GM12878 (cell line): ENCODE measurements at regions not wholly inside any gene's neighbourhood (a gene's known extent, or its start where the extent isn't known, plus 50 kb on each side); places are given as distances from the start of the nearest gene placed in this dataset.

Source experiments
- ATAC-seq: fragments of 200-7000 bp; cut with Tn5 transposase; 3 replicates; pipeline ENCODE4 v1.9.1; 2020; ENCODE audit warnings: mild to moderate bottlenecking, moderate library complexity
- BruUV-seq: library from RNA; stranded (reverse); fragments of 400-500 nt; replicated peaks from 2 replicates; lab custom pipeline; 2021; lab: Mats Ljungman, UMichigan
- CTCF ChIA-PET: fragments of 300-600 bp; sonication (Branson Sonifier 250); formaldehyde crosslinking; extraction: SDS; loops from one replicate; lab custom pipeline; 2021; ENCODE audit warnings: inconsistent platforms; lab: Yijun Ruan, JAX
- POLR2A ChIA-PET: fragments of 350-600 bp; formaldehyde crosslinking; extraction: SDS; loops from one replicate; lab custom pipeline; 2021; ENCODE audit warnings: inconsistent platforms; lab: Charles Lee
- RAD21 ChIA-PET: fragments of 300-600 bp; sonication (Branson Sonifier 250); formaldehyde crosslinking; loops from one replicate; lab custom pipeline; 2023; ENCODE audit warnings: antibody characterized with exemption; ENCODE audit not compliant: unreplicated experiment; lab: Charles Lee
- SMC1A ChIA-PET: fragments of 300-600 bp; sonication (Branson Sonifier 250); formaldehyde crosslinking; loops from one replicate; lab custom pipeline; 2023; ENCODE audit not compliant: unreplicated experiment, uncharacterized antibody; lab: Charles Lee
- DNase-seq: peaks from one replicate; pipeline ENCODE4 v3.0.0-alpha.2; 2011; ENCODE audit warnings: low read depth, low spot score
- FAIRE-seq: peaks from 3 replicates; lab custom pipeline; 2011; peaks lifted over from hg19 to GRCh38; lab: Jason Lieb, UNC
- H2AFZ ChIP-seq: 2 replicates; pipeline ENCODE4 v1.6.0; 2011; ENCODE audit warnings: low read depth, low read length, control low read depth; ENCODE audit not compliant: control insufficient read depth
- H3K27ac ChIP-seq: 2 replicates; pipeline ENCODE4 v1.5.1; 2011; ENCODE audit warnings: control low read depth; ENCODE audit not compliant: control insufficient read depth, insufficient read depth
- H3K27me3 ChIP-seq, 2 experiments: replicated peaks in 1 of 2; 2 replicates each; pipeline versions ENCODE4 v1.6.0 to v1.6.1; 2011; ENCODE audit warnings: low read length in 1 of 2; ENCODE audit not compliant: control insufficient read depth in 2 of 2, insufficient read depth in 2 of 2
- H3K36me3 ChIP-seq, 2 experiments: 2 replicates each; pipeline ENCODE4 v1.5.1; 2011; ENCODE audit warnings: low read length in 1 of 2; ENCODE audit not compliant: control insufficient read depth in 2 of 2, insufficient read depth in 2 of 2
- H3K4me1 ChIP-seq: 2 replicates; pipeline ENCODE4 v1.6.1; 2011; ENCODE audit warnings: mild to moderate bottlenecking, low read length, moderate library complexity, mixed read lengths; ENCODE audit not compliant: control insufficient read depth, insufficient read depth
- H3K4me2 ChIP-seq: 2 replicates; pipeline ENCODE4 v1.6.0; 2011; ENCODE audit warnings: control low read depth; ENCODE audit not compliant: control insufficient read depth, insufficient read depth
- H3K4me3 ChIP-seq: fragments of 200-600 bp; sonication (generic); 2 replicates; pipeline ENCODE4 v1.5.1; 2016
- H3K79me2 ChIP-seq: 2 replicates; pipeline ENCODE4 v1.6.0; 2011; ENCODE audit warnings: low read length; ENCODE audit not compliant: control insufficient read depth, insufficient read depth
- H3K9ac ChIP-seq: 2 replicates; pipeline ENCODE4 v1.8.0; 2011; ENCODE audit warnings: low read length, control low read depth, mixed read lengths; ENCODE audit not compliant: control insufficient read depth, insufficient read depth
- H3K9me3 ChIP-seq: replicated peaks from 3 replicates; pipeline ENCODE4 v1.5.1; 2011; ENCODE audit warnings: mild to moderate bottlenecking, low read length; ENCODE audit not compliant: control insufficient read depth, insufficient read depth
- H4K20me1 ChIP-seq: 2 replicates; pipeline ENCODE4 v1.6.0; 2011; ENCODE audit not compliant: control insufficient read depth, insufficient read depth
- ATF2 ChIP-seq: IDR thresholded peaks from 2 replicates; pipeline ENCODE4 v1.6.1; 2012; ENCODE audit warnings: low read length, inconsistent platforms
- BMI1 ChIP-seq: fragments of 450-650 bp; IDR thresholded peaks from 2 replicates; pipeline ENCODE4 v1.6.1; 2016; ENCODE audit warnings: mild to moderate bottlenecking, moderate library complexity, borderline replicate concordance
- E2F4 ChIP-seq: IDR thresholded peaks from 2 replicates; pipeline ENCODE4 v1.6.1; 2012; ENCODE audit warnings: low read depth, low read length, improper control_type of control experiment
- EP300 ChIP-seq, 2 experiments: fragments of 150-350 bp in 1 of 2; IDR thresholded peaks; 2 replicates each; pipeline ENCODE4 v1.6.1; 2011 to 2012; ENCODE audit warnings: low read depth in 2 of 2, low read length in 2 of 2, borderline replicate concordance in 1 of 2, improper control_type of control experiment in 1 of 2, inconsistent platforms in 1 of 2; ENCODE audit not compliant: control insufficient read depth in 1 of 2
- ETV6 ChIP-seq, 2 experiments: fragments of 450-650 bp in 1 of 2; IDR thresholded peaks in 1 of 2; conservative IDR thresholded peaks in 1 of 2; 2 replicates each; pipeline ENCODE4 v1.6.1; 2014; ENCODE audit warnings: antibody characterized with exemption in 1 of 2, borderline replicate concordance in 1 of 2, low read depth in 1 of 2, mild to moderate bottlenecking in 1 of 2, moderate library complexity in 1 of 2
- HDAC2 ChIP-seq: fragments of 200-600 bp; sonication (generic); IDR thresholded peaks from 2 replicates; pipeline ENCODE4 v1.6.1; 2017
- IKZF1 ChIP-seq: fragments of 450-650 bp; conservative IDR thresholded peaks from 2 replicates; pipeline ENCODE4 v1.6.1; 2017; ENCODE audit warnings: antibody characterized with exemption, mild to moderate bottlenecking
- PAX5 ChIP-seq: IDR thresholded peaks from 2 replicates; pipeline ENCODE4 v1.6.1; 2011; ENCODE audit warnings: low read depth, low read length, borderline replicate concordance
- PAX8 ChIP-seq: fragments of 450-650 bp; IDR thresholded peaks from 2 replicates; pipeline ENCODE4 v1.6.1; 2017; ENCODE audit warnings: mild to moderate bottlenecking, moderate library complexity
- POLR2A ChIP-seq: IDR thresholded peaks from 2 replicates; pipeline ENCODE4 v1.6.1; 2011; ENCODE audit warnings: low read depth, mild to moderate bottlenecking, low read length
- RAD21 ChIP-seq: IDR thresholded peaks from 2 replicates; pipeline ENCODE4 v1.6.1; 2011; ENCODE audit warnings: mild to moderate bottlenecking, low read depth, low read length, moderate library complexity; ENCODE audit not compliant: insufficient read depth
- SMARCA5 ChIP-seq: fragments of 450-650 bp; IDR thresholded peaks from 2 replicates; pipeline ENCODE4 v1.6.1; 2017; ENCODE audit warnings: mild to moderate bottlenecking
- SRF ChIP-seq, 2 experiments: IDR thresholded peaks; 2 replicates each; pipeline ENCODE4 v1.6.1; 2011; ENCODE audit warnings: low read depth in 2 of 2, low read length in 2 of 2, mild to moderate bottlenecking in 1 of 2, moderate library complexity in 1 of 2
- TBL1XR1 ChIP-seq: IDR thresholded peaks from 2 replicates; pipeline ENCODE4 v1.6.1; 2012; ENCODE audit warnings: low read depth, low read length, improper control_type of control experiment
- ZNF687 ChIP-seq: fragments of 450-650 bp; IDR thresholded peaks from 2 replicates; pipeline ENCODE4 v1.6.1; 2017; ENCODE audit warnings: mild to moderate bottlenecking, moderate library complexity
- ZZZ3 ChIP-seq: IDR thresholded peaks from 2 replicates; pipeline ENCODE4 v1.6.1; 2011; ENCODE audit warnings: low read depth; ENCODE audit not compliant: control insufficient read depth, insufficient read length
- WGBS: methylation state at CpG from one replicate; pipeline ENCODE4 v1.1.6; 2016; ENCODE audit warnings: low lambda C conversion rate; ENCODE audit not compliant: insufficient replicate concordance, insufficient coverage; ENCODE audit errors: missing lambda C conversion rate; 5-methylcytosine and 5-hydroxymethylcytosine counted together
- in situ Hi-C: fragments of 300-500 bp; cut with MboI; formaldehyde crosslinking; loops from 9 replicates; pipeline ENCODE4 v1.14.3; 2018; ENCODE audit warnings: mixed read lengths
- intact Hi-C: fragments of 100-400 bp; cut with micrococcal nuclease; formaldehyde crosslinking; loops from one replicate; pipeline ENCODE4 v1.14.2; 2022; ENCODE audit not compliant: unreplicated experiment
- TF ChIP-seq, protein P1 (sequence below): fragments of 450-650 bp; IDR thresholded peaks from 2 replicates; pipeline ENCODE4 v1.6.1; 2017; ENCODE audit warnings: mild to moderate bottlenecking, low read depth, inconsistent platforms; ENCODE audit not compliant: poor library complexity, severe bottlenecking

DNA sequence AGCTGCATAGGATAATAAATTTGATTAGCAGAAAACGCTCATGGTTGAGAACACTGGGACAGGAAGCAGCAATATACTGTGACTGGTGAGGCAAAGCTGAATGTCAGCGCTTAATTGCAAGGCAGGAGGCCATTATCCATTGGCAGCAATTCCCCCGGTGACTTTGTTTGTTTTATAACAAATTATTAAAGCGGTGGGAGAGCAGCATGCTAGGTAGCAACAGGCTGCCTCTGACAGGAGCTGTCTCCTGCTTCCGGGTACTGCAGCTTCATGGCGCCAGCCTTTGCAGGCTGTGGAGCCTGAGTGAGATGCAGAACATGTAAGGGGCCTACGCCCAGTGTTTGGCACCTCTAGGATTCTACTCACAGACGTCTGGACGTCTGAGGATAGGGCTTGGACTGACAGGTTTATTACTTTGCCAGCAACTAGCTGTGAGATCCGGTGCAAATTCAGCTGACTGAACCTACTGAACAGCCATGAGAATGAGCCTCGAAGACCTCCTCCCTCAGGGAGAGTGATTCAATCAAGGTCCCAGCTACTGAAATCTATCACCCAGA is 82.1 kb upstream of the SSTR1 start:
- POLR2A ChIA-PET = no interaction called here
- FAIRE-seq = no peak
- H3K79me2 ChIP-seq = no peaks in the 10 kb centered on the region
- no peak for ATAC-seq
- H3K27me3 ChIP-seq = no peaks in the 10 kb centered on the region
- H3K4me2 ChIP-seq = no peak overlapping the region
- no peak overlapping the region for H3K9ac ChIP-seq
- SMC1A ChIA-PET = interaction anchor here (1.5 kb wide), 1 partner anchor 13 kb away, joined by 5 read pairs; no protein-coding TSS in a partner anchor
- RAD21 ChIA-PET = interaction anchor here (1.8 kb wide), 1 partner anchor 48 kb away, joined by 4 read pairs; no protein-coding TSS in a partner anchor
- no peak for DNase-seq
- no peaks in the 10 kb centered on the region for H3K4me1 ChIP-seq
- H4K20me1 ChIP-seq = no peaks in the 10 kb centered on the region
- H3K27ac ChIP-seq = no peak overlapping the region
- no peaks in the 10 kb centered on the region for H3K36me3 ChIP-seq
- in situ Hi-C loops = no loop called here
- no peak overlapping the region for H2AFZ ChIP-seq
- intact Hi-C loops = no loop called here
- no TSS peak for BruUV-seq
- WGBS = 1% methylated on average over 11 of the region's 11 CpGs
- CTCF ChIA-PET = no interaction called here
- no peaks in the 10 kb centered on the region for H3K9me3 ChIP-seq
- no peak overlapping the region for H3K4me3 ChIP-seq
- TF ChIP-seq, protein P1, sequence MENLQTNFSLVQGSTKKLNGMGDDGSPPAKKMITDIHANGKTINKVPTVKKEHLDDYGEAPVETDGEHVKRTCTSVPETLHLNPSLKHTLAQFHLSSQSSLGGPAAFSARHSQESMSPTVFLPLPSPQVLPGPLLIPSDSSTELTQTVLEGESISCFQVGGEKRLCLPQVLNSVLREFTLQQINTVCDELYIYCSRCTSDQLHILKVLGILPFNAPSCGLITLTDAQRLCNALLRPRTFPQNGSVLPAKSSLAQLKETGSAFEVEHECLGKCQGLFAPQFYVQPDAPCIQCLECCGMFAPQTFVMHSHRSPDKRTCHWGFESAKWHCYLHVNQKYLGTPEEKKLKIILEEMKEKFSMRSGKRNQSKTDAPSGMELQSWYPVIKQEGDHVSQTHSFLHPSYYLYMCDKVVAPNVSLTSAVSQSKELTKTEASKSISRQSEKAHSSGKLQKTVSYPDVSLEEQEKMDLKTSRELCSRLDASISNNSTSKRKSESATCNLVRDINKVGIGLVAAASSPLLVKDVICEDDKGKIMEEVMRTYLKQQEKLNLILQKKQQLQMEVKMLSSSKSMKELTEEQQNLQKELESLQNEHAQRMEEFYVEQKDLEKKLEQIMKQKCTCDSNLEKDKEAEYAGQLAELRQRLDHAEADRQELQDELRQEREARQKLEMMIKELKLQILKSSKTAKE = no peak
- TF ChIP-seq RAD21 (no peak), PAX5 (no peak), E2F4 (no peak), ATF2 (no peak), POLR2A (no peak), ZZZ3 (no peak), SRF (IDR thresholded peaks at IDR 0.05; ENCODE audit: low read depth in 2 of 2, low read length in 2 of 2) (no peak), SMARCA5 (no peak), TBL1XR1 (no peak), HDAC2 (no peak), IKZF1 (no peak), PAX8 (no peak), ZNF687 (no peak), EP300 (IDR thresholded peaks at IDR 0.05; ENCODE audit: borderline replicate concordance in 1 of 2, control insufficient read depth in 1 of 2, low read depth in 2 of 2, low read length in 2 of 2) (no peak), ETV6 (conservative IDR thresholded peaks at IDR 0.05 in 1 of 2, IDR thresholded peaks at IDR 0.05 in 1 of 2; ENCODE audit: borderline replicate concordance in 1 of 2, low read depth in 1 of 2) (no peak), BMI1 (no peak)
